SK-N-SH treated with all-trans-retinoic acid at 6 μM for 48 hours (cell line): ENCODE measurements at regions not wholly inside any gene's neighbourhood (a gene's known extent, or its start where the extent isn't known, plus 50 kb on each side); places are given as distances from the start of the nearest gene placed in this dataset.
"Not testable (repeated sequence)": the region's sequence is repeated elsewhere in the genome, so short reads cannot be mapped to it uniquely, and the experiment has no call there.

Experiments used
- ATAC-seq: fragments of 200-7000 bp; cut with Tn5 transposase; 3 replicates; pipeline ENCODE4 v1.9.1; 2020; ENCODE audit warnings: mild to moderate bottlenecking, moderate library complexity
- ARNTL ChIP-seq: fragments of 450-650 bp; formaldehyde crosslinking; IDR thresholded peaks from 2 replicates; pipeline ENCODE4 v1.5.0; 2020; ENCODE audit warnings: low read depth, mild to moderate bottlenecking, moderate library complexity, borderline replicate concordance
- BACH2 ChIP-seq: fragments of 250-450 bp; sonication (Bioruptor Pico); IDR thresholded peaks from 2 replicates; pipeline ENCODE4 v1.9.0; 2021; ENCODE audit warnings: mild to moderate bottlenecking, borderline replicate concordance
- CSDC2 ChIP-seq: fragments of 250-450 bp; sonication (Bioruptor Pico); IDR thresholded peaks from 2 replicates; pipeline ENCODE4 v1.5.0; 2020; ENCODE audit warnings: mild to moderate bottlenecking, moderate library complexity
- ESRRG ChIP-seq: fragments of 250-450 bp; sonication (Bioruptor Pico); IDR thresholded peaks from 2 replicates; pipeline ENCODE4 v1.6.1; 2021; ENCODE audit warnings: mild to moderate bottlenecking
- GLIS3 ChIP-seq: fragments of 250-450 bp; sonication (Bioruptor Pico); IDR thresholded peaks from 2 replicates; pipeline ENCODE4 v1.5.0; 2020; ENCODE audit warnings: mild to moderate bottlenecking, moderate library complexity
- ISL1 ChIP-seq: fragments of 250-450 bp; sonication (Bioruptor Pico); IDR thresholded peaks from 2 replicates; pipeline ENCODE4 v2.1.2; 2022; ENCODE audit warnings: mild to moderate bottlenecking, moderate library complexity
- PPARA ChIP-seq: fragments of 250-450 bp; sonication (Bioruptor Pico); IDR thresholded peaks from 2 replicates; pipeline ENCODE4 v1.5.0; 2020; ENCODE audit warnings: mild to moderate bottlenecking, borderline replicate concordance
- RARB ChIP-seq: fragments of 250-450 bp; sonication (Bioruptor Pico); IDR thresholded peaks from 2 replicates; pipeline ENCODE4 v1.8.0; 2021; ENCODE audit warnings: mild to moderate bottlenecking, moderate library complexity
- SNAI2 ChIP-seq: fragments of 250-450 bp; sonication (Bioruptor Pico); IDR thresholded peaks from 2 replicates; pipeline ENCODE4 v1.5.0; 2020; ENCODE audit warnings: mild to moderate bottlenecking, moderate library complexity
- TCF4 ChIP-seq: fragments of 250-450 bp; sonication (Bioruptor Pico); IDR thresholded peaks from 2 replicates; pipeline ENCODE4 v1.8.0; 2021; ENCODE audit warnings: mild to moderate bottlenecking, moderate library complexity, borderline replicate concordance
- TOX ChIP-seq: fragments of 250-450 bp; sonication (Bioruptor Pico); IDR thresholded peaks from 2 replicates; pipeline ENCODE4 v1.8.0; 2021; ENCODE audit warnings: mild to moderate bottlenecking, moderate library complexity, borderline replicate concordance
- ZC3H10 ChIP-seq: fragments of 250-450 bp; sonication (Bioruptor Pico); IDR thresholded peaks from 2 replicates; pipeline ENCODE4 v1.5.1; 2021; ENCODE audit warnings: mild to moderate bottlenecking, moderate library complexity
- ZFP3 ChIP-seq: fragments of 250-450 bp; sonication (Bioruptor Pico); IDR thresholded peaks from 2 replicates; pipeline ENCODE4 v1.5.0; 2020; ENCODE audit warnings: mild to moderate bottlenecking, moderate library complexity
- ZFP30 ChIP-seq: fragments of 450-650 bp; formaldehyde crosslinking; IDR thresholded peaks from 2 replicates; pipeline ENCODE4 v1.5.0; 2022; ENCODE audit warnings: mild to moderate bottlenecking, moderate library complexity
- ZNF565 ChIP-seq: fragments of 450-650 bp; formaldehyde crosslinking; conservative IDR thresholded peaks from 2 replicates; pipeline ENCODE4 v1.5.0; 2020; ENCODE audit warnings: low read depth, mild to moderate bottlenecking, moderate library complexity
- ZNF70 ChIP-seq: fragments of 450-650 bp; formaldehyde crosslinking; IDR thresholded peaks from 2 replicates; pipeline ENCODE4 v1.5.0; 2020; ENCODE audit warnings: mild to moderate bottlenecking, moderate library complexity
- ZNF8 ChIP-seq: fragments of 450-650 bp; formaldehyde crosslinking; IDR thresholded peaks from 2 replicates; pipeline ENCODE4 v1.5.0; 2020; ENCODE audit warnings: mild to moderate bottlenecking, moderate library complexity
- TF ChIP-seq, protein P1 (sequence below): fragments of 250-450 bp; sonication (Bioruptor Pico); IDR thresholded peaks from 2 replicates; pipeline ENCODE4 v1.5.1; 2020; ENCODE audit warnings: low read depth, mild to moderate bottlenecking, moderate library complexity
- TF ChIP-seq, protein P2 (sequence below): fragments of 250-450 bp; sonication (Bioruptor Pico); IDR thresholded peaks from 2 replicates; pipeline ENCODE4 v1.8.0; 2021; ENCODE audit warnings: low read depth, mild to moderate bottlenecking, moderate library complexity, borderline replicate concordance
- TF ChIP-seq, protein P3 (sequence below): fragments of 250-450 bp; sonication (Bioruptor Pico); IDR thresholded peaks from 2 replicates; pipeline ENCODE4 v1.8.0; 2020; ENCODE audit warnings: mild to moderate bottlenecking, moderate library complexity, borderline replicate concordance
- TF ChIP-seq, protein P4 (sequence below): fragments of 250-450 bp; sonication (Bioruptor Pico); IDR thresholded peaks from 2 replicates; pipeline ENCODE4 v1.5.1; 2021; ENCODE audit warnings: mild to moderate bottlenecking, moderate library complexity
- TF ChIP-seq, protein P5 (sequence below): fragments of 250-450 bp; sonication (Bioruptor Pico); IDR thresholded peaks from 2 replicates; pipeline ENCODE4 v1.5.0; 2020; ENCODE audit warnings: mild to moderate bottlenecking, moderate library complexity

DNA sequence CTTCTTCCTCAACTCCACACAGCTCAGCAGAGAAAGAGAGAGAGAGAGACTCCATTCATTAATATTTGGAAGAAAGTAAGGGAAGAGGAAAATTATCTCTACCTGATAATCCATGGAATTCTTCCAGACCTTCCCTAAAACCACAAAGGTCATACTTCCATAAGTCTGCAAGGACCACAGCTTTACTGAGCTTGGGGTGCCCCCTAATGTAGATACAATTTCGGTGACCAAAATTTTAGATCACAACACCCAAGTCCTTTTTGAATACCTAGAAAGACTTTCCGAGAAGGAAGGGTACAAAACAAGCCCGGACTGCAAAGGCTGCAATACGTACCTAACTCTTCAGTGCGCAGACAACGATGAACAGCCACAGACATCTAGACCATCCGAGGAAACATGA, 523.9 kb downstream of the GLUD2 start:
- TF ChIP-seq TCF4 (CRISPR knock-in tag), result no peak
- TF ChIP-seq SNAI2, result no peak
- TF ChIP-seq, protein P1, sequence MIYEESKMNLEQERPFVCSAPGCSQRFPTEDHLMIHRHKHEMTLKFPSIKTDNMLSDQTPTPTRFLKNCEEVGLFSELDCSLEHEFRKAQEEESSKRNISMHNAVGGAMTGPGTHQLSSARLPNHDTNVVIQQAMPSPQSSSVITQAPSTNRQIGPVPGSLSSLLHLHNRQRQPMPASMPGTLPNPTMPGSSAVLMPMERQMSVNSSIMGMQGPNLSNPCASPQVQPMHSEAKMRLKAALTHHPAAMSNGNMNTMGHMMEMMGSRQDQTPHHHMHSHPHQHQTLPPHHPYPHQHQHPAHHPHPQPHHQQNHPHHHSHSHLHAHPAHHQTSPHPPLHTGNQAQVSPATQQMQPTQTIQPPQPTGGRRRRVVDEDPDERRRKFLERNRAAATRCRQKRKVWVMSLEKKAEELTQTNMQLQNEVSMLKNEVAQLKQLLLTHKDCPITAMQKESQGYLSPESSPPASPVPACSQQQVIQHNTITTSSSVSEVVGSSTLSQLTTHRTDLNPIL (CRISPR knock-in tag), result no peak
- TF ChIP-seq GLIS3 (CRISPR knock-in tag), result no peak
- no peak for TF ChIP-seq TOX (CRISPR knock-in tag)
- no peak for TF ChIP-seq PPARA (CRISPR knock-in tag)
- no peak for TF ChIP-seq ZFP30
- no peak for TF ChIP-seq ZC3H10 (CRISPR knock-in tag)
- TF ChIP-seq RARB, result no peak
- no peak for TF ChIP-seq ZFP3 (CRISPR knock-in tag)
- TF ChIP-seq BACH2, result no peak
- no peak for TF ChIP-seq ARNTL
- TF ChIP-seq, protein P2, sequence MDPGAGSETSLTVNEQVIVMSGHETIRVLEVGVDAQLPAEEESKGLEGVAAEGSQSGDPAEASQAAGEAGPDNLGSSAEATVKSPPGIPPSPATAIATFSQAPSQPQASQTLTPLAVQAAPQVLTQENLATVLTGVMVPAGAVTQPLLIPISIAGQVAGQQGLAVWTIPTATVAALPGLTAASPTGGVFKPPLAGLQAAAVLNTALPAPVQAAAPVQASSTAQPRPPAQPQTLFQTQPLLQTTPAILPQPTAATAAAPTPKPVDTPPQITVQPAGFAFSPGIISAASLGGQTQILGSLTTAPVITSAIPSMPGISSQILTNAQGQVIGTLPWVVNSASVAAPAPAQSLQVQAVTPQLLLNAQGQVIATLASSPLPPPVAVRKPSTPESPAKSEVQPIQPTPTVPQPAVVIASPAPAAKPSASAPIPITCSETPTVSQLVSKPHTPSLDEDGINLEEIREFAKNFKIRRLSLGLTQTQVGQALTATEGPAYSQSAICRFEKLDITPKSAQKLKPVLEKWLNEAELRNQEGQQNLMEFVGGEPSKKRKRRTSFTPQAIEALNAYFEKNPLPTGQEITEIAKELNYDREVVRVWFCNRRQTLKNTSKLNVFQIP, result no peak
- TF ChIP-seq ZNF8 (CRISPR knock-in tag), result no peak
- no peak for TF ChIP-seq ISL1 (CRISPR knock-in tag)
- TF ChIP-seq, protein P3, sequence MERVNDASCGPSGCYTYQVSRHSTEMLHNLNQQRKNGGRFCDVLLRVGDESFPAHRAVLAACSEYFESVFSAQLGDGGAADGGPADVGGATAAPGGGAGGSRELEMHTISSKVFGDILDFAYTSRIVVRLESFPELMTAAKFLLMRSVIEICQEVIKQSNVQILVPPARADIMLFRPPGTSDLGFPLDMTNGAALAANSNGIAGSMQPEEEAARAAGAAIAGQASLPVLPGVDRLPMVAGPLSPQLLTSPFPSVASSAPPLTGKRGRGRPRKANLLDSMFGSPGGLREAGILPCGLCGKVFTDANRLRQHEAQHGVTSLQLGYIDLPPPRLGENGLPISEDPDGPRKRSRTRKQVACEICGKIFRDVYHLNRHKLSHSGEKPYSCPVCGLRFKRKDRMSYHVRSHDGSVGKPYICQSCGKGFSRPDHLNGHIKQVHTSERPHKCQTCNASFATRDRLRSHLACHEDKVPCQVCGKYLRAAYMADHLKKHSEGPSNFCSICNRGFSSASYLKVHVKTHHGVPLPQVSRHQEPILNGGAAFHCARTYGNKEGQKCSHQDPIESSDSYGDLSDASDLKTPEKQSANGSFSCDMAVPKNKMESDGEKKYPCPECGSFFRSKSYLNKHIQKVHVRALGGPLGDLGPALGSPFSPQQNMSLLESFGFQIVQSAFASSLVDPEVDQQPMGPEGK (CRISPR knock-in tag), result no peak
- TF ChIP-seq, protein P4, sequence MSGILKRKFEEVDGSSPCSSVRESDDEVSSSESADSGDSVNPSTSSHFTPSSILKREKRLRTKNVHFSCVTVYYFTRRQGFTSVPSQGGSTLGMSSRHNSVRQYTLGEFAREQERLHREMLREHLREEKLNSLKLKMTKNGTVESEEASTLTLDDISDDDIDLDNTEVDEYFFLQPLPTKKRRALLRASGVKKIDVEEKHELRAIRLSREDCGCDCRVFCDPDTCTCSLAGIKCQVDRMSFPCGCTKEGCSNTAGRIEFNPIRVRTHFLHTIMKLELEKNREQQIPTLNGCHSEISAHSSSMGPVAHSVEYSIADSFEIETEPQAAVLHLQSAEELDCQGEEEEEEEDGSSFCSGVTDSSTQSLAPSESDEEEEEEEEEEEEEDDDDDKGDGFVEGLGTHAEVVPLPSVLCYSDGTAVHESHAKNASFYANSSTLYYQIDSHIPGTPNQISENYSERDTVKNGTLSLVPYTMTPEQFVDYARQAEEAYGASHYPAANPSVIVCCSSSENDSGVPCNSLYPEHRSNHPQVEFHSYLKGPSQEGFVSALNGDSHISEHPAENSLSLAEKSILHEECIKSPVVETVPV (CRISPR knock-in tag), result no peak
- TF ChIP-seq ESRRG (CRISPR knock-in tag), result no peak
- no peak for TF ChIP-seq CSDC2 (CRISPR knock-in tag)
- no peak for ATAC-seq

DNA sequence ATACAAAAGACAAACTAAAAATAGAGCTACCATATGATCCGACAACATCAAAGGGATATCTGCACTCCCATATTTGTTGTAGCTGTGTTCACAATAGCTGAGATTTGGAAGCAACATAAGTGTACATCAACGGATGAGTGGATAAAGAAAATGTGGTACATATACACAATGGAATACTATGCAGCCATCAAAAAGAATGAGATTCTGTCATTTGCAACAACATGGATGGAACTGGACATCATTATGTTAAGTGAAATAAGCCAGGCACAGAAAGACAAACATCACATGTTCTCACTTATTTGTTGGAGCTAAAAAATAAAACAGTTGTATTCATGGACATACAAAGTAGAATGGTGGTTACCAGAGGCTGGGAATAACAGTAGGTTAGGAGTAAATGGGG, 527.0 kb downstream of the GLUD2 start:
- peak; percentile 40; the same call in 1 of the 2 replicates for TF ChIP-seq ZNF8 (CRISPR knock-in tag)

DNA sequence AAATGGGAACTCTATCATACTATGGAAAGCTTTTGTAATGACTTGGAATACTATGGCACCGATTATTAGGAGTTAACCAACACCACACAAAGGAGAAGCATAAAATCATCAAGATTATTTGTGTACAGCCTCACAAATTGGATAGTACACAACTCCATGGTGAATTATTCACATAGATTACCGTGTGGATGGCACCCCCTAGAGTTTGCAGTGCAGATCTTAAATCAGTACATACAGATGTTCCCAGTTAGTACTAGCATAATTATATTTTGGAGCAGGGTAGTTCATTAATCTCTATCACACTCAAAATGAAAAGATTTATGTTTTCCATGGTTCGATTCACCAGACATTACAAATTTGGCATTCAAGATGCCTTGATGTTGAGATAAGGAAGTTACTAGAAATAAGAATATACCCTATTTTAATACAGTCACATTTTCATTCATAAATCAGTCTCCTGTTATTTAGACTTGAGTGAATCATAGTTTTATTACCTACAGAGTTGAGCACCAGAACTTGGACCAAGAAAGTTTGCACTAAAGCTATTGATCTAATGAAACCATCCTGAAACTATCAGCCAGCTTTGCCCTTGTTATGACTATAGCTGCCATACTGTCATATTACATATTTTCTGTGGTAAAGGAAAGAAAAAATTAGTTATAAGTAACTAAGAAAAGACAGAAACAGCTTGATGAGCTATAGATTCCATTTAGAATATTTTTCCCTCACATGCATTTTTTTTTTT, 531.8 kb downstream of the GLUD2 start:
- ATAC-seq, result peak; percentile 78
- no peak for TF ChIP-seq ZNF565
- no peak for TF ChIP-seq RARB
- TF ChIP-seq, protein P5, sequence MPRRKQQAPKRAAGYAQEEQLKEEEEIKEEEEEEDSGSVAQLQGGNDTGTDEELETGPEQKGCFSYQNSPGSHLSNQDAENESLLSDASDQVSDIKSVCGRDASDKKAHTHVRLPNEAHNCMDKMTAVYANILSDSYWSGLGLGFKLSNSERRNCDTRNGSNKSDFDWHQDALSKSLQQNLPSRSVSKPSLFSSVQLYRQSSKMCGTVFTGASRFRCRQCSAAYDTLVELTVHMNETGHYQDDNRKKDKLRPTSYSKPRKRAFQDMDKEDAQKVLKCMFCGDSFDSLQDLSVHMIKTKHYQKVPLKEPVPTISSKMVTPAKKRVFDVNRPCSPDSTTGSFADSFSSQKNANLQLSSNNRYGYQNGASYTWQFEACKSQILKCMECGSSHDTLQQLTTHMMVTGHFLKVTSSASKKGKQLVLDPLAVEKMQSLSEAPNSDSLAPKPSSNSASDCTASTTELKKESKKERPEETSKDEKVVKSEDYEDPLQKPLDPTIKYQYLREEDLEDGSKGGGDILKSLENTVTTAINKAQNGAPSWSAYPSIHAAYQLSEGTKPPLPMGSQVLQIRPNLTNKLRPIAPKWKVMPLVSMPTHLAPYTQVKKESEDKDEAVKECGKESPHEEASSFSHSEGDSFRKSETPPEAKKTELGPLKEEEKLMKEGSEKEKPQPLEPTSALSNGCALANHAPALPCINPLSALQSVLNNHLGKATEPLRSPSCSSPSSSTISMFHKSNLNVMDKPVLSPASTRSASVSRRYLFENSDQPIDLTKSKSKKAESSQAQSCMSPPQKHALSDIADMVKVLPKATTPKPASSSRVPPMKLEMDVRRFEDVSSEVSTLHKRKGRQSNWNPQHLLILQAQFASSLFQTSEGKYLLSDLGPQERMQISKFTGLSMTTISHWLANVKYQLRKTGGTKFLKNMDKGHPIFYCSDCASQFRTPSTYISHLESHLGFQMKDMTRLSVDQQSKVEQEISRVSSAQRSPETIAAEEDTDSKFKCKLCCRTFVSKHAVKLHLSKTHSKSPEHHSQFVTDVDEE (CRISPR knock-in tag), result no peak
- no peak for TF ChIP-seq ZFP30
- no peak for TF ChIP-seq PPARA (CRISPR knock-in tag)
- TF ChIP-seq ZNF70, result no peak
- TF ChIP-seq ZC3H10 (CRISPR knock-in tag), result no peak
- TF ChIP-seq ESRRG (CRISPR knock-in tag), result no peak
- no peak for TF ChIP-seq TOX (CRISPR knock-in tag)
- TF ChIP-seq, all 23 proteins: peak for 0

More for the DNA sequence above, 527.0 kb downstream of the GLUD2 start:
- not testable (repeated sequence) for ATAC-seq
